Kidney epithelial cell (primary cell): ENCODE measurements at regions not wholly inside any gene's neighbourhood (a gene's known extent, or its start where the extent isn't known, plus 50 kb on each side); places are given as distances from the start of the nearest gene placed in this dataset.

Experiments used
- DNase-seq: peaks from one replicate; pipeline ENCODE4 v3.0.0-alpha.2; 2010; ENCODE audit warnings: low read depth
- H3K27me3 ChIP-seq: 2 replicates; pipeline ENCODE4 v1.6.0; 2011; ENCODE audit warnings: low read length; ENCODE audit not compliant: control insufficient read depth, insufficient read depth
- H3K36me3 ChIP-seq: 2 replicates; pipeline ENCODE4 v1.5.1; 2011; ENCODE audit warnings: low read length; ENCODE audit not compliant: control insufficient read depth, insufficient read depth
- H3K4me3 ChIP-seq: 2 replicates; pipeline ENCODE4 v1.5.1; 2011; ENCODE audit warnings: low read depth, mild to moderate bottlenecking, control low read depth, low read length
- TF ChIP-seq, protein P1 (sequence below): IDR thresholded peaks from 2 replicates; pipeline ENCODE4 v1.5.1; 2011; ENCODE audit warnings: mild to moderate bottlenecking, moderate library complexity, low read length, control low read depth, inconsistent platforms; ENCODE audit not compliant: insufficient read depth, poor library complexity, severe bottlenecking

DNA sequence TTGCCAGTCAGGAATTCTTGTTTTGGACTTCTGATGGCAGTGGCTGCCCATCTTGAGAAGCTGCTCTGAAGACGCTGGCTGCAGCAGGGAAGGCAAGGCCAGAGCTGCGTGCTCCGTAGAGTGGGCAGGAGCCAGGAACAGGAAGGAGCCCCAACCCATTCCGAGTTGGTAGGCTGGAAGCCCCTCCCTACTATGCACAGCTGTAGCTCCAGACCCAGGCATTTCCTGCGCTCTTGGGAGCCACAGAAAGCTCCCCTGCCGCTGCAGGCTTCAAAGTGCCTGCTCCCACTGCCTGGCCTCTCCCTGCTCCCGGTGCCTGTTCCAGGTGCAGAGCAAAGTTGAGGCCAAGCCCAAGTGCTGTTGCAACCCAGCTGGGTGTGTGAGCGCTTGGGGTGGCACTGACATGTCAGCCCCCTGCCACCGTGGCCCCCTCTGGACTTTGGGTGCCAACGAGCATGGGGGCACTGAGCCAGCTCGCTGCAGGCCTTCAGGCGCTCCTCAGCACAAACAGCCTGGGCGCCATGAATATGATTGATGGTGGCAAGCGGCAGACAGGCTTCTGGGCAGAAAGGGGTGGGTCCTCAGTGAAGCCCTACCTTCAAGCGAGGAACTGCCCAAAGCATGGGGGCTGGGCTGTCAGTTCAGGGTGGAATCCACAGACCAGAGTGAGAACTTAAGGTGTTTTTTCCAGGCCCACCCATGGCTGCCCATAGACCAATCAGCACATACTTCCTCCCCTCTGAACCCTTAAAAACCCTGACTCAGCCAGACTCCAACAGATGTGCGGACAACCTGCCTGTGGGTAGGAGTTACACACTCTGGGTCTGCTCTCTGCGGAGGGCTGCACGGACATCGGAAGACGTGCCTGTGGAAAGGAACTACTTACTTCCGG lies 677.2 kb upstream of the INTU start:
- TF ChIP-seq, protein P1, sequence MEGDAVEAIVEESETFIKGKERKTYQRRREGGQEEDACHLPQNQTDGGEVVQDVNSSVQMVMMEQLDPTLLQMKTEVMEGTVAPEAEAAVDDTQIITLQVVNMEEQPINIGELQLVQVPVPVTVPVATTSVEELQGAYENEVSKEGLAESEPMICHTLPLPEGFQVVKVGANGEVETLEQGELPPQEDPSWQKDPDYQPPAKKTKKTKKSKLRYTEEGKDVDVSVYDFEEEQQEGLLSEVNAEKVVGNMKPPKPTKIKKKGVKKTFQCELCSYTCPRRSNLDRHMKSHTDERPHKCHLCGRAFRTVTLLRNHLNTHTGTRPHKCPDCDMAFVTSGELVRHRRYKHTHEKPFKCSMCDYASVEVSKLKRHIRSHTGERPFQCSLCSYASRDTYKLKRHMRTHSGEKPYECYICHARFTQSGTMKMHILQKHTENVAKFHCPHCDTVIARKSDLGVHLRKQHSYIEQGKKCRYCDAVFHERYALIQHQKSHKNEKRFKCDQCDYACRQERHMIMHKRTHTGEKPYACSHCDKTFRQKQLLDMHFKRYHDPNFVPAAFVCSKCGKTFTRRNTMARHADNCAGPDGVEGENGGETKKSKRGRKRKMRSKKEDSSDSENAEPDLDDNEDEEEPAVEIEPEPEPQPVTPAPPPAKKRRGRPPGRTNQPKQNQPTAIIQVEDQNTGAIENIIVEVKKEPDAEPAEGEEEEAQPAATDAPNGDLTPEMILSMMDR = no peak
- H3K4me3 ChIP-seq = no peak overlapping the region
- no peak for DNase-seq

DNA sequence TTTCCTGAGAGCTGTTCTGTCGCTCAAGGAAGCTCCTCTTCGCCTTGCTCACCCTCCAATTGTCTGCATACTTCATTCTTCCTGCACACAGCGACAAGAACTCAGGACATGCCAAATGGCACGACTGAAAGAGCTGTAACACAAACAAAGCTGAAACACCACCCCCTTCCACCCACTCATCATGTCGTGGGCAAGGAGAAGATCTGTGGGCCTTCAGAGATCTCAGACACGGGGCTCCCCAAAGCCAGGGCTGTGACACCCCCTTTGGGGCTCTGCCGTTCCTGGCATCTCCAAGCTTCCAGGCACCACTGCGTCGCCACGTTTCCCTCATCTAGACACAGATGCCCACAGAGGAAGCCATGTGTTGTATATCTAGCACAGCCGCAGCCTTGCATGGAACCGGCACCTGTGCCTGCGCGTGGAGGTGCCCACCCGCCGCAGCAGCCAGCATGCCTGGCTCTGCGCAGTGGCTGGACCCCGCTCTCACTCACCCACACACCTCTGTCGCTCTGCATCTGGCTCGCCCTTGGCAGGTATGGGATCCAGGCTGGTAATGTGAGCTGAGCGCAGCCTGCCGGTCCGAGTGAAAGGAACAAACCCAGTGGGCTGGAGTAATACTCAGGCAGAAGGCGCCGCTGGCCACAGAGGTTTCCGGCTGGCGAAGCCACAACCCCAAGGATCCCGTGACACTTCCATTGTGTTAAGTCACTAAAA lies 676.4 kb upstream of the INTU start:
- H3K36me3 ChIP-seq = no peaks in the 10 kb centered on the region
- no peaks in the 10 kb centered on the region for H3K27me3 ChIP-seq
- no peak overlapping the region for H3K4me3 ChIP-seq
- DNase-seq = no peak
- TF ChIP-seq, protein P1 = no peak

More for the DNA sequence above, 677.2 kb upstream of the INTU start:
- Histone ChIP-seq H3K27me3 (no peaks in the 10 kb centered on the region), H3K36me3 (no peaks in the 10 kb centered on the region)

DNA sequence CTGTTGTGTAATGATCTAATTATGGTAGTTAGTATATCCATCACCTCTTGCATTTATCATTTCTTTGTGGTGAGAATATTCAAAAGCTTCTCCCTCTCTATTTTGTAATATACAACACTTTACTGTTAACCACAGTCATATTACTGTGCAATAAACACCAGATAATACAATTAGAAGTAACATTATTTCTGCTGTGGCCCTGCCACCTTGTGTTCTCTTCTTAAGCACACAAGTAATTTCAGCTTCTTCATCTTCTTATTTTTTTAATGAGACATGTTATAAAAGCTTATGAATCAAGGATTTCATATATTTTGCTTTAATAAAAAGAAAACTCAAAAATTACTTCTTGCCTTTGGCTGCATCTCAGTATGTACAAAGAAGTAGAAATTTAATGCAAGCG lies 675.2 kb upstream of the INTU start:
- TF ChIP-seq, protein P1 = no peak
- Histone ChIP-seq H3K4me3 (no peak overlapping the region), H3K36me3 (no peaks in the 10 kb centered on the region), H3K27me3 (no peaks in the 10 kb centered on the region)
- DNase-seq = no peak

DNA sequence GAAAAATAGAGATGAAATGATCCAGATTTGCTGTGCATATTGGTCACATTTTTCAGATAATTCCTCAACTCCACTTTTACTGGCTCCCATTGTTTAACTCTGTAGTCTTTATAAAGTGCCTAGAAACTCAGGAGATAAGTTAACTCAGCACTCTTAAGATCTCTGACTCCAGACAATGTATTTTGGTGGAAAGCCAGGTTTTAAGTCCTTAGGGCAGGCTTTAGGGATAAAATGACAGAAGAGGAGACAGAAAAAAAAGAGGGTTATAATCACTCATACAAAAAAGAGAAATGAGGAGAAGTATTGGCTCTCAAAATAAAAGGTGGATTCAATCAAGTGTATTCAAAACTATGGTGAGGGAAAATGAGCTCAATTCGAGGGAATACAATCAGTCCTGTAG lies 674.8 kb upstream of the INTU start:
- DNase-seq = no peak
- no peaks in the 10 kb centered on the region for H3K36me3 ChIP-seq
- TF ChIP-seq, protein P1 = no peak
- no peak overlapping the region for H3K4me3 ChIP-seq
- H3K27me3 ChIP-seq = no peaks in the 10 kb centered on the region

DNA sequence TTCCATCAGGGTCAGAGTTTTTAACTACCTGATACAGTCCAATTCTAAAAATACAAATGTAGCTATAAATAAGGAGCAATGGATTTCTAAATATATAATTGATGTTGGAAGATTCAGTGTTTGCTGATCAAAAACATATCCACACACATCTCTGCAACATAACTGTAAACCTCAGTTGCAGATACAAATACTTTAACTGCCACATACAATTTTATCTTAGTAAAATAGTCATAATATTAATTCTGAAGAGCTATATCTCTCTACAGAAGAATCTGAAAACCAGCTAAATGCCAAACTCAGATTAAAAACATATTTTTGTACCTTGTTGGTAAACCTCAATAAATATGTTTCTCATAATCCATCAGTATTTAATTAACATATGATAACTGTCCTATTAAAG lies 674.3 kb upstream of the INTU start:
- DNase-seq = no peak
- TF ChIP-seq, protein P1 = no peak
- Histone ChIP-seq H3K4me3 (no peak overlapping the region), H3K27me3 (no peaks in the 10 kb centered on the region), H3K36me3 (no peaks in the 10 kb centered on the region)
